HCT116 (cell line): ENCODE measurements at regions not wholly inside any gene's neighbourhood (a gene's known extent, or its start where the extent isn't known, plus 50 kb on each side); places are given as distances from the start of the nearest gene placed in this dataset.

Experiments
- CTCF ChIP-seq, 3 experiments: fragments of 200-600 bp in 1 of 3; sonication (generic) in 1 of 3; IDR thresholded peaks in 2 of 3; conservative IDR thresholded peaks in 1 of 3; 2 replicates each; pipeline ENCODE4 v1.5.1; 2012 to 2017; ENCODE audit warnings: low read depth in 2 of 3, low read length in 2 of 3, antibody characterized with exemption in 1 of 3, borderline replicate concordance in 1 of 3, control low read depth in 1 of 3, mild to moderate bottlenecking in 1 of 3, mixed read lengths in 1 of 3, mixed run types in 1 of 3, moderate library complexity in 1 of 3; ENCODE audit not compliant: insufficient read depth in 1 of 3
- EZH2phosphoT487 ChIP-seq: fragments of 200-600 bp; IDR thresholded peaks from 2 replicates; pipeline ENCODE4 v1.6.1; 2018; ENCODE audit warnings: antibody characterized with exemption, borderline replicate concordance
- JUND ChIP-seq: IDR thresholded peaks from 2 replicates; pipeline ENCODE4 v1.6.1; 2012
- MAX ChIP-seq: IDR thresholded peaks from 2 replicates; pipeline ENCODE4 v1.6.1; 2012
- POLR2A ChIP-seq: IDR thresholded peaks from 2 replicates; pipeline ENCODE4 v1.7.0; 2011; ENCODE audit warnings: borderline replicate concordance; ENCODE audit not compliant: insufficient read depth, insufficient read length; ENCODE audit errors: extremely low read depth
- POLR2AphosphoS5 ChIP-seq: IDR thresholded peaks from 2 replicates; pipeline ENCODE4 v1.6.1; 2011; ENCODE audit warnings: mild to moderate bottlenecking, low read depth, low read length, moderate library complexity
- REST ChIP-seq: IDR thresholded peaks from 2 replicates; pipeline ENCODE4 v1.6.1; 2012; ENCODE audit warnings: low read depth
- ZBTB33 ChIP-seq: IDR thresholded peaks from 2 replicates; pipeline ENCODE4 v1.6.1; 2011; ENCODE audit warnings: mild to moderate bottlenecking, low read length, moderate library complexity; ENCODE audit not compliant: insufficient replicate concordance; ENCODE audit errors: extremely low read depth

GRCh38 chr3:178907081-178907480 is 164.5 kb downstream of the ZMAT3 start:
- TF ChIP-seq CTCF (IDR thresholded peaks at IDR 0.05 in 2 of 3, conservative IDR thresholded peaks at IDR 0.05 in 1 of 3; ENCODE audit: borderline replicate concordance in 1 of 3, insufficient read depth in 1 of 3, low read depth in 2 of 3, low read length in 2 of 3) (no peak), POLR2A (no peak), ZBTB33 (no peak), MAX (no peak), EZH2phosphoT487 (no peak), REST (no peak), POLR2AphosphoS5 (no peak), JUND (no peak)
